SK-N-SH (cell line): ENCODE measurements at regions not wholly inside any gene's neighbourhood (a gene's known extent, or its start where the extent isn't known, plus 50 kb on each side); places are given as distances from the start of the nearest gene placed in this dataset.

Experiments
- CHD2 ChIP-seq: fragments of 150-350 bp; IDR thresholded peaks from 2 replicates; pipeline ENCODE4 v1.6.1; 2018; ENCODE audit warnings: low read length; ENCODE audit not compliant: partially characterized antibody
- CTCF ChIP-seq: fragments of 200-600 bp; sonication (generic); IDR thresholded peaks from 2 replicates; pipeline ENCODE4 v1.6.1; 2017; ENCODE audit warnings: antibody characterized with exemption, mild to moderate bottlenecking, moderate library complexity
- MEF2A ChIP-seq: IDR thresholded peaks from 2 replicates; pipeline ENCODE4 v1.4.0; 2012; ENCODE audit warnings: low read depth, borderline replicate concordance
- POLR2AphosphoS5 ChIP-seq: IDR thresholded peaks from 2 replicates; pipeline ENCODE4 v1.6.1; 2012; ENCODE audit warnings: low read depth, low read length
- TCF12 ChIP-seq: IDR thresholded peaks from 2 replicates; pipeline ENCODE4 v1.4.0; 2012

DNA sequence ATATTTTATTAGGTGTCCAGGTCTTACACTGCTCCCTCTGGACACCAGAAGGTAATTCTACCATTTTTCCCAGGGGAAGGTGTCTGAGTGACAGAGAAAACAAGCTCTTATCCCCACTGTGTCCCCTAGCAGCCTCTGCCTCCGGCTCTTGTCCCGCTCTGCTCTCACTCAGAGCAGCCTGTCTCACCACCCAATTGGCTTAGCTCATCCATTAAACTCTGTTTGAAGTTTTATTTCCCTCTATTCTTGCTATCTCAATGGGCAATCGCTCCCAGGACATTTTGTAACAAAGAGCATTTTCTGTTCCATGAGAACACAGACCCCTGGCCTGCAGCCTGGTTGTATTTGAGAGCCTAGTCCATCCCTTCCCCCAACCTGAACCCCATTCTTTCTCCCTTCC lies 90.6 kb upstream of the LDAH start:
- TF ChIP-seq CTCF = no peak
- no peak for TF ChIP-seq POLR2AphosphoS5
- no peak for TF ChIP-seq TCF12
- TF ChIP-seq CHD2 = no peak
- no peak for TF ChIP-seq MEF2A
